MG63 (cell line): ENCODE measurements at regions not wholly inside any gene's neighbourhood (a gene's known extent, or its start where the extent isn't known, plus 50 kb on each side); places are given as distances from the start of the nearest gene placed in this dataset.
"Not testable (repeated sequence)": the region's sequence is repeated elsewhere in the genome, so short reads cannot be mapped to it uniquely, and the experiment has no call there.

Source experiments
- DNase-seq: peaks from one replicate; pipeline ENCODE4 v3.0.0-alpha.2; 2020
- H3K27me3 ChIP-seq: fragments of 250-450 bp; sonication (Bioruptor Pico); 2 replicates; pipeline ENCODE4 v1.5.1; 2020; ENCODE audit warnings: mild to moderate bottlenecking, moderate library complexity
- H3K36me3 ChIP-seq: fragments of 250-450 bp; sonication (Bioruptor Pico); 2 replicates; pipeline ENCODE4 v1.5.1; 2020; ENCODE audit warnings: mild to moderate bottlenecking, moderate library complexity
- H3K4me3 ChIP-seq: fragments of 250-450 bp; sonication (Bioruptor Pico); 2 replicates; pipeline ENCODE4 v1.5.1; 2020; ENCODE audit warnings: mild to moderate bottlenecking, moderate library complexity
- H3K9me3 ChIP-seq: fragments of 250-450 bp; sonication (Bioruptor Pico); 2 replicates; pipeline ENCODE4 v1.5.1; 2020; ENCODE audit warnings: mild to moderate bottlenecking, moderate library complexity

DNA sequence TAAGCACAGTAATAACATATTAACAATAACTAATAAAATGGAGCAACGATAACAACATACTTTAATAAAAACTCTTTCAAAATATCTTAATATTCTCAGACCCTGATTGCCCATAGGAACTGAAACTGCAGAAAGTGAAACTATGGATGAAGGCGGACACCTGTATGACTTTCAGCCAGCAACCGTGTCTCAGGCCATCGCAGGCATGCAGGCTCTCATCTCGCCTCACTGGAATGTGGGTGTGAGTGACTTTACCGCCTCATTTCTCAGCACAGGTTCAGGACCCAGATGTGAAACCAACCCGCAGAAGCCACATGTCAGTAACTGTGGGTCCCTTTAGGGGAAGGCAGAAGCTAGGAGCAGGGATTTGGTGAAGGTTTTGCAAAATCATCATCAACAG, 539.1 kb downstream of the FAM181B start:
- Histone ChIP-seq H3K36me3 (no peaks in the 10 kb centered on the region), H3K9me3 (no peaks in the 10 kb centered on the region), H3K27me3 (no peaks in the 10 kb centered on the region), H3K4me3 (no peak overlapping the region)
- DNase-seq: no peak

- no peaks in the 10 kb centered on the region for H3K36me3 ChIP-seq
- no peak for DNase-seq
Measured at GRCh38 chr11:82191695-82192094, 542.0 kb downstream of the FAM181B start.

GRCh38 chr11:82185925-82186324, 547.7 kb downstream of the FAM181B start:
- Histone ChIP-seq H3K27me3 (no peaks in the 10 kb centered on the region), H3K9me3 (no peaks in the 10 kb centered on the region), H3K36me3 (no peaks in the 10 kb centered on the region), H3K4me3 (no peak overlapping the region)
- DNase-seq: no peak

More at GRCh38 chr11:82191695-82192094, 542.0 kb downstream of the FAM181B start:
- Histone ChIP-seq H3K4me3 (no peak overlapping the region), H3K27me3 (no peaks in the 10 kb centered on the region), H3K9me3 (no peaks in the 10 kb centered on the region)

- Histone ChIP-seq H3K4me3 (no peak overlapping the region), H3K36me3 (no peaks in the 10 kb centered on the region), H3K9me3 (no peaks in the 10 kb centered on the region), H3K27me3 (no peaks in the 10 kb centered on the region)
- DNase-seq: no peak
Measured at GRCh38 chr11:82184966-82185365, 548.7 kb downstream of the FAM181B start.

DNA sequence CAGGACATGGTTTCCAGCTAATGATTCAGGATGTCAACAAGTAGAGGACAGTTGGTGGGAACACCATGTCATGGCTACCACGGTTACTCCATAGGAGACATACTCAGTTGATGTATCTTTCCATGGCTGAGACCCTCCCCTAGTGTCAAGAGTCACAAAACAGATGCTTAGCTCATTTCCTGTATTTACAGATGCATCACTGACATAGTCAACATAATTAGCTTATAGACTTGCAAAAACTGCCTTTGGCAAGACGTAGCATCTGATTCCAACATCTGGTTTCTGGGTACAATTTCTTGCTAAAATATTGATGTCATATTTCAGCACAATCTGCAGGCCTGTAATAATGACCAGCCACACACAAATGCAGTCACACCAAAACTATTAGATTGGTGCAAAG, 550.3 kb downstream of the FAM181B start:
- no peak for DNase-seq

GRCh38 chr11:82182697-82183096, 551.0 kb downstream of the FAM181B start:
- not testable (repeated sequence) for H3K36me3 ChIP-seq, H3K9me3 ChIP-seq, H3K27me3 ChIP-seq, H3K4me3 ChIP-seq, DNase-seq

More for the DNA sequence above, 550.3 kb downstream of the FAM181B start:
- Histone ChIP-seq H3K27me3 (no peaks in the 10 kb centered on the region), H3K9me3 (no peaks in the 10 kb centered on the region), H3K4me3 (no peak overlapping the region), H3K36me3 (no peaks in the 10 kb centered on the region)

DNA sequence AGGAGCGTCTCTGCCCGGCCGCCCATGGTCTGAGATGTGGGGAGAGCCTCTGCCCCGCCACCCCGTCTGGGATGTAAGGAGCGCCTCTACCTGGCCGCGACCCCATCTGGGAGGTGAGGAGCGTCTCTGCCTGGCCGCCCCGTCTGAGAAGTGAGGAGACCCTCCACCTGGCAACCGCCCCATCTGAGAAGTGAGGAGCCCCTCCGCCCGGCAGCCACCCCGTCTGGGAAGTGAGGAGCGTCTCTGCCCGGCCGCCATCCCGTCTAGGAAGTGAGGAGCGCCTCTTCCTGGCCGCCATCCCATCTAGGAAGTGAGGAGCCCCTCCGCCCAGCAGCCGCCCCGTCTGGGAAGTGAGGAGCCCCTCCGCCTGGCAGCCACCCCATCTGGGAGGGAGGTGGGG, 551.9 kb downstream of the FAM181B start:
- not testable (repeated sequence) for H3K27me3 ChIP-seq, DNase-seq, H3K4me3 ChIP-seq, H3K36me3 ChIP-seq, H3K9me3 ChIP-seq

DNA sequence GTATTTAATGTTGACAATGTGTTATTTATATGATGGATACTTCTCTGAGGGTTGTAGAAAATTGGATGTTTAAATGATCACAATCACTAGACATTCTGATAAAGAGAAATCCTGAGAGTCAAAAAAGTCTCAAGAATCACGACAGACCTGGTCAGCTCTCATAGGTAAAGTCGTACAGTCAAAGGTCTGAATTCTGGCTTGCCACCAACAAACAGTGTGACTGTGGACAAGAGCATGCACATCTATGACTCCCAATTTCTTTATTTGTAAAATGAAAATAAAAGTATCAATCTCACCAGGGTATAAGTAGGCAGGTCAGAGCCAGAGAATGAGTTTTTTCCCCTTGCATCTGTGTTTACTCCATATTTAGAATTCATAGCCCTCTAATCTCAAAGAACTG, 556.7 kb downstream of the FAM181B start:
- Histone ChIP-seq H3K27me3 (no peaks in the 10 kb centered on the region), H3K9me3 (no peaks in the 10 kb centered on the region), H3K4me3 (no peak overlapping the region), H3K36me3 (no peaks in the 10 kb centered on the region)
- no peak for DNase-seq

GRCh38 chr11:82176365-82176764, 557.3 kb downstream of the FAM181B start:
- Histone ChIP-seq H3K27me3 (no peaks in the 10 kb centered on the region), H3K36me3 (no peaks in the 10 kb centered on the region), H3K9me3 (no peaks in the 10 kb centered on the region), H3K4me3 (no peak overlapping the region)
- no peak for DNase-seq

DNA sequence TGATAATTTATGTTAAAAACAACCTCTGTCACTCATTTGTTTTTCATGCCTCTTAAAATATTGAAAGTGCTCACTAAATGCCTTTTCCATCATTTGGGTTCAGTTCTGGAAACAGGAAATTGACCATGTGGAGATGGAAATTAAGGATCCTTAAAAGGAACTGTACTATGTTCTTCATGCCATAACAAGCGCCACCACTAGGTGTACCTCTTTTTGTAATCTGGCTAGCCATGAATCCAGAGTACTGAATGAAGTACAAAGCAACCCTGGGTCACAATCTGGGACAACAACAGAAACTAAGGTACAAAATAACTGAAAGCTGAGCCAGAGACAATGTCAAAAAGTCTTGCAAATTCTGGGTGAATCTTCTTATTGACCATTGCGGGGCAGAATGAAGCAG, 559.1 kb downstream of the FAM181B start:
- Histone ChIP-seq H3K9me3 (no peaks in the 10 kb centered on the region), H3K4me3 (no peak overlapping the region), H3K36me3 (no peaks in the 10 kb centered on the region), H3K27me3 (no peaks in the 10 kb centered on the region)
- no peak for DNase-seq

DNA sequence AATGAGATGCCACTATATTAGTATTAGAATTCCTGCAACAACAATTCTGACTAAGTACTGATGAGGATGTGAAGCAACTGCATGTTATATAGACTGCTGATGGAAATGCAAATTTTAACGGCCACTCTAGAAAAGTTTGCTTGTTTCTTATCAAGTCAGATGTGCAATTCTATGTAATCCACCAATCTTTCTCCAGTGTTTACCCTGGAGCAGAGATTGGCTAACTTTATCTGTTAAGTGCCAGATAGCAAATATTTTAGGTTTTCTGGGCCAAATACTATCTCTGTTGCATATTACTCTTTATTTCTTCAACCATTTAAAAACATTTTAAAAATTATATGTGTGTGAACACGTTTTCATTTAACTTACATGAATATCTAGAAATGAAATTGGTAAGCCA, 586.9 kb downstream of the FAM181B start:
- no peaks in the 10 kb centered on the region for H3K36me3 ChIP-seq
- no peak for DNase-seq
- H3K27me3 ChIP-seq: no peaks in the 10 kb centered on the region
- no peaks in the 10 kb centered on the region for H3K9me3 ChIP-seq
- H3K4me3 ChIP-seq: no peak overlapping the region

- Histone ChIP-seq H3K4me3 (no peak overlapping the region), H3K36me3 (no peaks in the 10 kb centered on the region), H3K9me3 (no peaks in the 10 kb centered on the region), H3K27me3 (no peaks in the 10 kb centered on the region)
- no peak for DNase-seq
Measured at GRCh38 chr11:82118946-82119345, 614.7 kb downstream of the FAM181B start.

GRCh38 chr11:82117362-82117761, 616.3 kb downstream of the FAM181B start:
- Histone ChIP-seq H3K4me3 (no peak overlapping the region), H3K36me3 (no peaks in the 10 kb centered on the region), H3K9me3 (no peaks in the 10 kb centered on the region), H3K27me3 (no peaks in the 10 kb centered on the region)
- no peak for DNase-seq

DNA sequence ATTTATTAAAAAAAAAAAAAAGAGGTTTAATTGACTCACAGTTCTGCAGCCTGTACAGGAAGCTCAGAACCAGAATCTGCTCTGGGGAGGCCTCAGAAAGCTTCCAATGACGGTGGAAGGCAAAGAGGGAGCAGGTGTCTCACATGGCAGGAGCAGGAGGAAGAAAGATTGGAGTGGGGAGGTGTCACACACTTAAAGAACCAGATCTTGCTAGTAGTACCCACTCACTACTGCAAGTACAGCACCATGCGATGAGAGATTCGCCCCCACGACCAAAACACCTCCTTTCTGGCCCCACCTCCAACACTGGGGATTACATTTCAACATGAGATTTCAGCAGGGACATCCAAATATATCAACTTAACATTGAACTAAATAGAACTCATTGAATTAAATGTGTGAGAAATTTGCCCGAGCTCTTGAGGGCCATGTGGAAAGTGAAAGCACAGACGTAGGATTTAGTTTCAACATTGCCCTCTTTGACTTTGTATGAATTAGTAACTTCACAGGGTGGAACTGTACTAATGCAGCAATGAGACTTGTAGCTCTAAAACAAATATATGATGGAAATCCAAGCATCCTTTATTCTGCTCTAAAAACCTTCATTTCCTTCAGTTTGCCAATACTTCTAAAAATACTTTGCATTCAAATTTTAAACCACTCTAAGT, 628.2 kb downstream of the FAM181B start:
- no peak for DNase-seq
- Histone ChIP-seq H3K4me3 (no peak overlapping the region), H3K9me3 (no peaks in the 10 kb centered on the region), H3K27me3 (no peaks in the 10 kb centered on the region; the same call in 1 of the 2 replicates), H3K36me3 (no peaks in the 10 kb centered on the region)

DNA sequence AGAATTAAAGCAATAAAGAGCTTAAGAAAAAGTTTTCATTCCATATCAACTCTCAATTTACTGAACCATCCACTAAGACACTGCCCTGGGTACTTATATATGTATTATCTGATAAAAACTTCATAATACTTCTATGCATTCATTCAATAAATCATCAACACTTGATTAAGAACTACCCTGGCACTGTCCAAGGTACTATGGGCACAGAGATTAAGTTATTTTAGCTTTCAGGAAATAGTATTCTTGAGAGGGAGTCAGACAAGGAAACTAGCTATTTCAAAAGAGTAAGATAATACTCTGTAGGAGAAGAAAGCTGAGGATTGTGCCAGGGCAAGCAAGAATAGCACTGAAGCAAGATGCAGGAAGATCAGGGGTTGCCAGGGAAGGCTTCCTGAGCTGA, 640.8 kb downstream of the FAM181B start:
- H3K4me3 ChIP-seq: no peak overlapping the region
- H3K27me3 ChIP-seq: no peaks in the 10 kb centered on the region; the same call in 1 of the 2 replicates
- no peaks in the 10 kb centered on the region for H3K36me3 ChIP-seq
- no peak for DNase-seq
- no peaks in the 10 kb centered on the region for H3K9me3 ChIP-seq

- H3K4me3 ChIP-seq: no peak overlapping the region
- H3K36me3 ChIP-seq: no peaks in the 10 kb centered on the region
- no peak for DNase-seq
- no peaks in the 10 kb centered on the region; the same call in 1 of the 2 replicates for H3K27me3 ChIP-seq
- H3K9me3 ChIP-seq: no peaks in the 10 kb centered on the region
Measured at GRCh38 chr11:82089426-82089825, 644.2 kb downstream of the FAM181B start.

DNA sequence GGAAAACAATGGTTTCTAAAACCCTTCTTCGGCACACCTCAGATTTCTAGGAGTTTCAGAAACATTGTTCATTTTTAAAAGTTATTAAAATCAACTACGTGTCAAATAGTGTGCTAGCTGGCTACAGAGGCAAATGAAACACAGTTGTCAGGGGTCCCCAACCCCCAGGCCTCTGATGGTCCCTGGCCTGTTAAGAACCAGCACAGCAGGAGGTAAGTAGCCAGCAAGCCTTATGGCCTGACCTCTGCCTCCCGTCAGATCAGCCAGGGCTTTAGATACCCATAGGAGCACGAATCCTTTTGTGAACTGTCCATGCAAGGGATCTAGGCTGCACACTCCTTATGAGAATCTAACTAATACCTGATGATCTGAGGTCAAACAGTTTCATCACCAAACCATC, 648.2 kb downstream of the FAM181B start:
- Histone ChIP-seq H3K9me3 (no peaks in the 10 kb centered on the region), H3K4me3 (no peak overlapping the region), H3K27me3 (no peaks in the 10 kb centered on the region; the same call in 1 of the 2 replicates), H3K36me3 (no peaks in the 10 kb centered on the region)
- DNase-seq: no peak

- Histone ChIP-seq H3K36me3 (no peaks in the 10 kb centered on the region), H3K9me3 (no peaks in the 10 kb centered on the region), H3K4me3 (no peak overlapping the region), H3K27me3 (no peaks in the 10 kb centered on the region; the same call in 1 of the 2 replicates)
- no peak for DNase-seq
Measured at GRCh38 chr11:82082976-82083375, 650.7 kb downstream of the FAM181B start.
